Occipital lobe (tissue), 1 donor: ENCODE measurements at regions not wholly inside any gene's neighbourhood (a gene's known extent, or its start where the extent isn't known, plus 50 kb on each side); places are given as distances from the start of the nearest gene placed in this dataset.
"Not testable (repeated sequence)": the region's sequence is repeated elsewhere in the genome, so short reads cannot be mapped to it uniquely, and the experiment has no call there.

Source experiments
- DNase-seq: peaks from one replicate; lab custom pipeline; 2025; lab: John Stamatoyannopoulos, UW

GRCh38 chr2:12613137-12613835 lies 103.5 kb upstream of the TRIB2 start:
- DNase-seq, result no peak

- no peak for DNase-seq
These were observed 101.2 kb upstream of the TRIB2 start for GRCh38 chr2:12615509-12615908.

- no peak for DNase-seq
These were observed 100.1 kb upstream of the TRIB2 start for GRCh38 chr2:12616456-12617156.

- DNase-seq, result no peak
These were observed 99.4 kb upstream of the TRIB2 start for GRCh38 chr2:12617366-12617765.

- no peak for DNase-seq
These were observed 98.9 kb upstream of the TRIB2 start for GRCh38 chr2:12617853-12618252.

- DNase-seq, result no peak
These were observed 98.2 kb upstream of the TRIB2 start for GRCh38 chr2:12618576-12618975.

- no peak for DNase-seq
These were observed 96.8 kb upstream of the TRIB2 start for GRCh38 chr2:12619975-12620374.

GRCh38 chr2:12620759-12621158 lies 96.0 kb upstream of the TRIB2 start:
- no peak for DNase-seq

GRCh38 chr2:12623051-12623450 lies 93.7 kb upstream of the TRIB2 start:
- no peak for DNase-seq

- DNase-seq, result no peak
These were observed 92.4 kb upstream of the TRIB2 start for GRCh38 chr2:12624384-12624783.

GRCh38 chr2:12624905-12625598 lies 91.7 kb upstream of the TRIB2 start:
- no peak for DNase-seq

- not testable (repeated sequence) for DNase-seq
These were observed 88.2 kb upstream of the TRIB2 start for GRCh38 chr2:12628541-12628940.

- no peak for DNase-seq
These were observed 79.7 kb upstream of the TRIB2 start for GRCh38 chr2:12636837-12637581.

- DNase-seq, result no peak
These were observed 79.0 kb upstream of the TRIB2 start for GRCh38 chr2:12637754-12638153.

- DNase-seq, result no peak
These were observed 75.3 kb upstream of the TRIB2 start for GRCh38 chr2:12641441-12641840.

- no peak for DNase-seq
These were observed 74.4 kb upstream of the TRIB2 start for GRCh38 chr2:12642332-12642731.

GRCh38 chr2:12642859-12643258 lies 73.9 kb upstream of the TRIB2 start:
- no peak for DNase-seq

GRCh38 chr2:12649602-12650400 lies 66.9 kb upstream of the TRIB2 start:
- no peak for DNase-seq

GRCh38 chr2:12651641-12652040 lies 65.1 kb upstream of the TRIB2 start:
- DNase-seq, result no peak

- DNase-seq, result peak; percentile 21
These were observed 64.0 kb upstream of the TRIB2 start for GRCh38 chr2:12652723-12653122.

GRCh38 chr2:12657560-12657959 lies 59.2 kb upstream of the TRIB2 start:
- DNase-seq, result no peak
